GM18861 (cell line): ENCODE measurements at regions not wholly inside any gene's neighbourhood (a gene's known extent, or its start where the extent isn't known, plus 50 kb on each side); places are given as distances from the start of the nearest gene placed in this dataset.

Experiments
- ATAC-seq: cut with Tn5 transposase; IDR thresholded peaks from one replicate; pipeline ENCODE4 v1.9.1; 2021; ENCODE audit not compliant: unreplicated experiment

GRCh38 chr1:59017501-59018231 is 233.8 kb upstream of the JUN start:
- ATAC-seq, result no peak

- no peak for ATAC-seq
These were observed 234.6 kb upstream of the JUN start for GRCh38 chr1:59018446-59018845.

- no peak for ATAC-seq
These were observed 235.0 kb upstream of the JUN start for GRCh38 chr1:59018860-59019259.

- ATAC-seq, result peak; percentile 92
These were observed 236.5 kb upstream of the JUN start for GRCh38 chr1:59020151-59020997.

DNA sequence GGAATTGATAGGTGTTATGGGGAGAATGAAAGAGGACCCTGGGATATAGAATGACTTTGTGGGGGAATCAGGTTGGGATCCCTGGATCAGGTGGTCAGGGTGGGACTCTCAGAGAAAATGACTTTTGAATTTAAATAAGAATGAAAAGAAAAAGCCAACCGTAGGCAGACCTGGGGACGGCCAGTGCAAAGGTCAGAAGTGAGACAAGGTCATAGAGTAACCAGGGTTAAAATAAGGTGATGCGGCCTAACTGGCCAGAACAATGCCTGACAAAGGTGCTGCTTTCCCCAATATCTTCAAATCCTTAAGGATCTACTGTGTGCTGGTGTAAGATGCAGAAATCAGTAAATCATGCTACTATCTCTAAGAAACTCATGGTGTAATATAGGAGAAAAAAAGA is 238.4 kb upstream of the JUN start:
- ATAC-seq, result no peak

- ATAC-seq, result no peak
These were observed 239.0 kb upstream of the JUN start for GRCh38 chr1:59022799-59023198.

DNA sequence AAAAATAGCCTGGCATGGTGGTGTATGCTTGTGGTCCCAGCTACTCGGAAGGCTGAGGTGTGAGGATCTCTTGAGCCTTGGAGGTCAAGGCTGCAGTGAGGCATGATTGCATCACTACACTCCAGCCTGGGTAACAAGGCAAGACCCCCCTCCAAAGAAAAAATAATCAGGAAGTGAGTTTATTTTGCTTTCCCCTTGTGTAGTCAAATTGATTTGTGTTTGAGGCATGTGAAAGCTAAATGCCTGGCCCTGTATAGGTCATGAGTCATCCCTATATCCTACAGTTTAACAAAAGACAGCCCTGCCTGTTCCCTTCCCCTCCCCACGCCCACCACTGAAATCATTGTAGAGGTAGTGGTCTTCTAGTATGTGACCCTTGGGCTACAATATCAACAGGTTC is 241.4 kb upstream of the JUN start:
- ATAC-seq, result no peak

GRCh38 chr1:59025898-59026426 is 242.1 kb upstream of the JUN start:
- ATAC-seq, result peak; percentile 78

DNA sequence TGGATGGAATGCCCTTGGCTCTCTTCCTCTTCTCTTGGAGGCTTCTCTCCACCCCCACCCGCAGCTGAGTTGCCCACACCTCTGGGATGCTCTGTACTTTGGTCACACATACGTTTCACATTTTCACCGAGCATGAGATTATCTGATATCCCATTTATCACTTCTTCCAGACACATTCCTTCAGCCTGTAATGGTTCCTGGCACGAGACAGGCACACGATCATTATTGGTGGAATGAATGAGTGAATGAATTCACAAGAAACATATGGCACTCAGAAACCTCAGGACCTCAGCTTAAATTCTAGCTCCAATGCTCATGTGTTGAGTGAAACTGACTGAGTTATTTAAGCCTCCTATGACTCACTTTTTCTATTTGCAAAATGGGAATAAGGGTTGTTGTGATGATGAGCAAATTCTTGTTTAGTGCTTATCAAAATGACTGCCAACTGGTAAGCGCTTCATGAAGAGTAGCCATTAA is 242.7 kb upstream of the JUN start:
- no peak for ATAC-seq

DNA sequence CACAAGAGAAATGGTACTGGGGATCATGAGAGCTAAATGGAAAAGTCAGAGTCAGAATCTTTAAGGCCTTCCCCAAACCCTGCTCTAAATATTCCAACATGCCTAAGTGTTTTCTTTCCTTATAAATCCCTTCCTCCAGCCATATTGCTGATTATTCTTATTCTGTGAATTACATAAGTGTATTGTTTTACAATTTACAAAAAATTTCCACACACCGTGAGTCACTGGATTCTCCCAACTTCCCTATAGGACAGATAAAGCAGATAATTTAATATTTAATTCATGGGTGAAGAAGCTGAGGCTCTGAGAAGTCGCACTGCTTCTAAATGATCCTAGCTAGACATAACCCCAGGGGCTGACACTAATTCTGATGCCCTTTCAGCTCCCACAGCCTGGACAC is 243.3 kb upstream of the JUN start:
- no peak for ATAC-seq

DNA sequence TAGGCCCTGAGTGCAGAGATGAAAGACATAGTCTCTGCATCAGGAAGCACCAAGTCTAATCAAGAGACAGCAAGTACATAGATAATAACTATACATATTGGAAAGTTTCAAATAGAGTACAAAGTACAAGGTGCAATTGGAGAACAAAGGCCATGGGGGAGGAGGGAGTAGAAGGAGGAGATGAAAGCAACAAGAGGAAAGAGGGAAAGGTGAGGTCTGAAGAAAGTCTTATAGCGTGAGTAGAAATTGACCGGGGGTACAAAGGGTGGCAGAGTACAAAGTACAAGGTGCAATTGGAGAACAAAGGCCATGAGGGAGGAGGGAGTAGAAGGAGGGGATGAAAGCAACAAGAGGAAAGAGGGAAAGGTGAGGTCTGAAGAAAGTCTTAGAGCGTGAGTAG is 244.2 kb upstream of the JUN start:
- no peak for ATAC-seq

GRCh38 chr1:59029411-59030167 is 245.7 kb upstream of the JUN start:
- no peak for ATAC-seq

GRCh38 chr1:59032228-59032627 is 248.4 kb upstream of the JUN start:
- ATAC-seq, result no peak

DNA sequence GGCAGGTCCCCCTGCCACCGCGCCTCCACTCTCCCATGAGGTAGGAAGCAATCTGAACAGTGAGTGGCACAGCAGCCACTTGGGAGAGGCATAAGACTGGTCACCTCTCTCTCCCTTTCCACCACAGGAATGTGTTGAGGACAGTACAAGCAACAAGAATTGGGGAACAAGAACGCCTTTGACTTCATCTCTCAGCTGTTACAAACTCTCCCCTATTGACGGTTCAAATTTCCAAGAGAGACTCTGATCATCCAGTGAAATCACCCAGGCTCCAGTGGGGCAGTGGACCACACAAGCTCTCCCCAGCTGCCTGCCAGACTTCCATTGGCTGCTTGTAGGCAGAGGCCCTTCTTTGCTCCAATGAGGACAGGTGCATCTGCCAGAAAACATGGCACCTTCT is 249.9 kb upstream of the JUN start:
- no peak for ATAC-seq

GRCh38 chr1:59034925-59035324 is 251.1 kb upstream of the JUN start:
- ATAC-seq, result no peak

- ATAC-seq, result no peak
These were observed 255.7 kb upstream of the JUN start for GRCh38 chr1:59039551-59039950.

- no peak for ATAC-seq
These were observed 256.4 kb upstream of the FGGY start for GRCh38 chr1:59040486-59040885.

GRCh38 chr1:59041646-59042277 is 255.1 kb upstream of the FGGY start:
- ATAC-seq, result no peak

DNA sequence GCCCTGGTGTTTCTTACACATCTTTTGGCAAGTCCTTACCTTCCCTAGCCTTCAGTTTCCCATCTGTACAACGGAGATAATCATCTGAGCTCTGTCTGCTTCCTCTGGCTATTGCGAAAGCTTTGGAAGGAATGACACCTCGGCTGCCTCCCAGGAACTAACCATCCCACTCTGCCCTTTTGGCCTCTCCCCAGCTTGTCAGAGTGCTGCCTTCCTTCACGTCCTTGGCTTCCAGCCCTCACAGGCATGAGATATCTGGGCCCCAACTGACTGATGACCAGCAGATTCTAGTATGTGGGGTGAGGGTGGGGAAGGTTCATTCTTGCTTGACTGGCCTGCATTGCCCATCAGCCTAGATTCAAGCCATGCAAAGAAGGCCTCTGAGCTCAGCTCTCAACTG is 253.1 kb upstream of the FGGY start:
- no peak for ATAC-seq

DNA sequence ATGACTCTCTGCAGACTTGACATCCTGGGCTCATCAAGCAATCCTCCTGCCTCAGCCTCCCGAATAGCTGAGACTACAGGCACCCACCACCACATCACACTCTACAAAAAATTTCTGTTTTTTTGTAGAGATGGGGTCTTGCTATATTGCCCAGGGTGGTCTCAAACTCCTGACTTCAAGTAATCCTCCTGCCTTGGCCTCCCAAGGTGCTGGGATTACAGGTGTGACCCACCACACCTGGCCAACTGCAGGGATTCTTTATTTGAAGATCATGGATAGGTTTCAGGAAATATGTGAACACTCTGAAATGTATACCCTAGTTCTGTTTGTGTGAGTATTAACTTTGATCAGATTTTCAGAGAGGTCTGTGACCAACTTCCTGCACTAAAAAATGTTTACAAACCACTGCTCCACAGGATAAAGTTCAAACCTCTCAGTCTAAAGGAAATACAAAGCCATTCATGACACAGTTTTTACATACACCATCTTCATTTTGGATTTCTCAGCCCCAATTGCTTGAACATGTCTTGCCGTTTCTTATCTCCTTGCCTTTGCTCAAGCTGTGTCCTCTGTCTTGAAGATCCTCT is 252.3 kb upstream of the FGGY start:
- ATAC-seq, result no peak

DNA sequence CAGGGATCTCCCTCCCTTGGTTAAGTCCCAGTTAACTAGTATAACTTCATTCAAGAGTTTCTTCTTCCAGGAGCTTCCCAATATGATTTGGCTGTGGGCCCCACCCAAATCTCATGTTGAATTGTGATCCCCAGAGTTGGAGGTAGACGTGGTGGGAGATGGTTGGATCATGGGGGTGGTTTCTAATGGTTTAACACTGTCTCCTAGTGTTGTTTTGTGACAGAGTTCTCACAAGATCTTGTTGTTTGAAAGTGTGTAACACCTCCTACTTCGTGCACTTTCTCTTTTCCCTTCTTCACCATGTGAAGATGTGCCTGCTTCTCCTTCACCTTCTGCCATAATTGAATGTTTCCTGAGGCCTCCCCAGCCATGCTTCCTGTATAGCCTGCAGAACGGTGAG is 251.8 kb upstream of the FGGY start:
- no peak for ATAC-seq
